ENCODE measurements at regions not wholly inside any gene's neighbourhood (a gene's known extent, or its start where the extent isn't known, plus 50 kb on each side); places are given as distances from the start of the nearest gene placed in this dataset.

- Histone ChIP-seq H3K9ac (ENCODE audit: low read length) (no peak overlapping the region), H4K20me1 (ENCODE audit: insufficient read depth) (no peaks in the 10 kb centered on the region), H3K27ac (ENCODE audit: low read length) (no peak overlapping the region), H2AFZ (ENCODE audit: low read depth, low read length) (no peak overlapping the region), H3K9me2 (ENCODE audit: insufficient read depth, low read length) (no peaks in the 10 kb centered on the region), H3K79me2 (replicated peaks; ENCODE audit: insufficient read depth, low read length) (no peaks in the 10 kb centered on the region), H3K4me3 (ENCODE audit: low read length) (no peak overlapping the region), H3K27me3 (ENCODE audit: insufficient read depth, low read depth, low read length) (no peaks in the 10 kb centered on the region), H3K9me3 (ENCODE audit: low read length) (no peaks in the 10 kb centered on the region), H3K4me2 (ENCODE audit: low read length) (no peak overlapping the region), H3F3A (ENCODE audit: insufficient read depth, low read length, poor library complexity, severe bottlenecking) (peaks cover 4% of the 10 kb centered on the region), H3K36me3 (ENCODE audit: insufficient read depth, low read length) (no peaks in the 10 kb centered on the region)
- TF ChIP-seq EZH2 (IDR thresholded peaks at IDR 0.05; ENCODE audit: borderline replicate concordance, insufficient read depth, low read length, poor library complexity, severe bottlenecking) (no peak), POLR2AphosphoS5 (IDR thresholded peaks at IDR 0.05) (no peak), RAD21 (conservative IDR thresholded peaks at IDR 0.05) (no peak), REST (IDR thresholded peaks at IDR 0.05; ENCODE audit: borderline replicate concordance) (no peak), EP300 (conservative IDR thresholded peaks at IDR 0.05; ENCODE audit: poor library complexity, severe bottlenecking) (no peak), SMC3 (conservative IDR thresholded peaks at IDR 0.05; ENCODE audit: poor library complexity) (no peak), CTCF (IDR thresholded peaks at IDR 0.05; ENCODE audit: poor library complexity, severe bottlenecking) (no peak), TAF1 (IDR thresholded peaks at IDR 0.05; ENCODE audit: low read depth) (no peak), MXI1 (conservative IDR thresholded peaks at IDR 0.05; ENCODE audit: poor library complexity, severe bottlenecking) (no peak)
Observed at GRCh38 chr12:61891632-61892031, 368.6 kb upstream of the USP15 start.

GRCh38 chr12:61894168-61894567, 366.0 kb upstream of the USP15 start:
- Histone ChIP-seq H2AFZ (ENCODE audit: low read depth, low read length) (no peak overlapping the region), H3K4me3 (ENCODE audit: low read length) (no peak overlapping the region), H3K9me2 (ENCODE audit: insufficient read depth, low read length) (no peaks in the 10 kb centered on the region), H3K36me3 (ENCODE audit: insufficient read depth, low read length) (no peaks in the 10 kb centered on the region), H3K4me2 (ENCODE audit: low read length) (no peak overlapping the region), H3K9me3 (ENCODE audit: low read length) (no peaks in the 10 kb centered on the region), H3K27me3 (ENCODE audit: insufficient read depth, low read depth, low read length) (no peaks in the 10 kb centered on the region), H3K79me2 (replicated peaks; ENCODE audit: insufficient read depth, low read length) (no peaks in the 10 kb centered on the region), H3K27ac (ENCODE audit: low read length) (no peak overlapping the region), H4K20me1 (ENCODE audit: insufficient read depth) (no peaks in the 10 kb centered on the region), H3K9ac (ENCODE audit: low read length) (no peak overlapping the region), H3F3A (ENCODE audit: insufficient read depth, low read length, poor library complexity, severe bottlenecking) (peaks cover 4% of the 10 kb centered on the region)
- TF ChIP-seq EP300 (conservative IDR thresholded peaks at IDR 0.05; ENCODE audit: poor library complexity, severe bottlenecking) (no peak), SMC3 (conservative IDR thresholded peaks at IDR 0.05; ENCODE audit: poor library complexity) (no peak), POLR2AphosphoS5 (IDR thresholded peaks at IDR 0.05) (no peak), MXI1 (conservative IDR thresholded peaks at IDR 0.05; ENCODE audit: poor library complexity, severe bottlenecking) (no peak), REST (IDR thresholded peaks at IDR 0.05; ENCODE audit: borderline replicate concordance) (no peak), TAF1 (IDR thresholded peaks at IDR 0.05; ENCODE audit: low read depth) (no peak), EZH2 (IDR thresholded peaks at IDR 0.05; ENCODE audit: borderline replicate concordance, insufficient read depth, low read length, poor library complexity, severe bottlenecking) (no peak), CTCF (IDR thresholded peaks at IDR 0.05; ENCODE audit: poor library complexity, severe bottlenecking) (no peak), RAD21 (conservative IDR thresholded peaks at IDR 0.05) (no peak)

Data from neural cell (in vitro differentiated cells).